Thoracic aorta (tissue), 2 donors: ENCODE measurements at regions not wholly inside any gene's neighbourhood (a gene's known extent, or its start where the extent isn't known, plus 50 kb on each side); places are given as distances from the start of the nearest gene placed in this dataset.

Experiments used
- ATAC-seq: fragments of 150-250 bp; one replicate; pipeline ENCODE4 v1.8.0; 2017; ENCODE audit warnings: low read depth; ENCODE audit not compliant: insufficient number of reproducible peaks, low FRiP score
- DNase-seq: peaks from one replicate; pipeline ENCODE4 v3.0.0-alpha.2; 2020; ENCODE audit warnings: low spot score
- H3K27ac ChIP-seq, 2 donors: fragments of 200-600 bp; sonication (generic); 1 replicate in 1 of 2; 2 replicates in 1 of 2; pipeline ENCODE4 v1.5.1; 2016; ENCODE audit warnings: mild to moderate bottlenecking in 2 of 2, moderate library complexity in 2 of 2
- H3K27me3 ChIP-seq: fragments of 200-600 bp; sonication (generic); replicated peaks from 2 replicates; pipeline ENCODE4 v1.6.0; 2016; ENCODE audit warnings: mild to moderate bottlenecking; ENCODE audit not compliant: insufficient read depth
- H3K36me3 ChIP-seq: fragments of 200-600 bp; sonication (generic); one replicate; pipeline ENCODE4 v1.5.1; 2016
- H3K4me1 ChIP-seq, 2 donors: fragments of 200-600 bp; sonication (generic); 1 replicate in 1 of 2; 2 replicates in 1 of 2; pipeline versions ENCODE4 v1.5.1 to v1.6.0; 2016; ENCODE audit warnings: low read depth in 2 of 2, mild to moderate bottlenecking in 1 of 2; ENCODE audit not compliant: control insufficient read depth in 1 of 2
- H3K4me3 ChIP-seq: fragments of 200-600 bp; sonication (generic); 2 replicates; pipeline ENCODE4 v1.5.1; 2016; ENCODE audit warnings: mild to moderate bottlenecking
- H3K9me3 ChIP-seq: fragments of 200-600 bp; sonication (generic); 2 replicates; pipeline ENCODE4 v1.5.1; 2016
- TF ChIP-seq, protein P1 (sequence below): fragments of 200-600 bp; sonication (generic); IDR thresholded peaks from one replicate; pipeline ENCODE4 v1.5.1; 2019; ENCODE audit warnings: antibody characterized with exemption

DNA sequence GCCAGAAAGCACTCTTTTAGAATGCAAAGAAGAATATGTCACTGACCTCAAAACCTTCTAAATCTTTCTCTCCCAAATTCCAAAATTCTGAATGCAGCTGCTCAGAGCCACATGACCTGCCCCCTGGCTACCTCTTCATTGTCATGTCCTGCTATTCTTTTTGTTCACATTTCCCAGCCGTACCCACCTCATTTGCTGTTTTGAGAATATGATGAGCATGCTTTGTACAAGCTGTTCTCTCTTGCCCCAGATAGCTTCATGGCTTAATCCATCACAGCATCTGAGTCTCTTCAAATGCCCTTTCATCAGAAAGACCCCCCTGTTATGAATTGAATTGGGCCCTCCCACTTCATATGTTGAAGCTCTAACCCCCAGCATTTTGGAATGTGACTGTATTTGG, 214.3 kb downstream of the KCNS3 start:
- Histone ChIP-seq H3K27ac (no peak overlapping the region), H3K27me3 (no peaks in the 10 kb centered on the region), H3K36me3 (no peaks in the 10 kb centered on the region), H3K4me1 (peaks cover 0 to 9% of the 10 kb centered on the region in 2 donors), H3K4me3 (no peak overlapping the region), H3K9me3 (no peaks in the 10 kb centered on the region)
- TF ChIP-seq, protein P1, sequence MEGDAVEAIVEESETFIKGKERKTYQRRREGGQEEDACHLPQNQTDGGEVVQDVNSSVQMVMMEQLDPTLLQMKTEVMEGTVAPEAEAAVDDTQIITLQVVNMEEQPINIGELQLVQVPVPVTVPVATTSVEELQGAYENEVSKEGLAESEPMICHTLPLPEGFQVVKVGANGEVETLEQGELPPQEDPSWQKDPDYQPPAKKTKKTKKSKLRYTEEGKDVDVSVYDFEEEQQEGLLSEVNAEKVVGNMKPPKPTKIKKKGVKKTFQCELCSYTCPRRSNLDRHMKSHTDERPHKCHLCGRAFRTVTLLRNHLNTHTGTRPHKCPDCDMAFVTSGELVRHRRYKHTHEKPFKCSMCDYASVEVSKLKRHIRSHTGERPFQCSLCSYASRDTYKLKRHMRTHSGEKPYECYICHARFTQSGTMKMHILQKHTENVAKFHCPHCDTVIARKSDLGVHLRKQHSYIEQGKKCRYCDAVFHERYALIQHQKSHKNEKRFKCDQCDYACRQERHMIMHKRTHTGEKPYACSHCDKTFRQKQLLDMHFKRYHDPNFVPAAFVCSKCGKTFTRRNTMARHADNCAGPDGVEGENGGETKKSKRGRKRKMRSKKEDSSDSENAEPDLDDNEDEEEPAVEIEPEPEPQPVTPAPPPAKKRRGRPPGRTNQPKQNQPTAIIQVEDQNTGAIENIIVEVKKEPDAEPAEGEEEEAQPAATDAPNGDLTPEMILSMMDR, result no peak
- ATAC-seq, result no peak
- DNase-seq, result no peak

DNA sequence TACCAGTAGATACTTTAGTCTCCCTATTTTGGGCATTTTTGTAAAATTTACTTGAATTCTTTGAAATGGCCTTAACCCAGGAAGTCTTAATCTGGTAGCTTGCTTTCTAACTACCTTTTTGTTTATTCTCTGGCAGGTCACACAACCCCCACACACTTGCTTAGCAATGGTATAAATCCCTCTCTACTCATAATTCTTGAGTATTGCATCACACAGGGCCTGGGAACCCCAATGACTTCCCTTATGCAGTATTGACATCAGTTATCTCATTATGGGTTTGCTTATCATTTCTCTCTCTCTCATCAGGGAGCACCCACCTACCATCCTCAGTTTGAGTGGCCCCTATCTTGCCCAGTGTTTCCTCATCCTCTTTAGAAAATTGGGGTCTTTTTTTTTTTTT, 207.1 kb downstream of the KCNS3 start:
- peaks cover 0 to 3% of the 10 kb centered on the region in 2 donors for H3K4me1 ChIP-seq
- H3K36me3 ChIP-seq, result no peaks in the 10 kb centered on the region
- no peak for DNase-seq
- H3K27ac ChIP-seq, result no peak overlapping the region
- TF ChIP-seq, protein P1, result no peak
- H3K27me3 ChIP-seq, result no peaks in the 10 kb centered on the region
- ATAC-seq, result no peak
- H3K9me3 ChIP-seq, result no peaks in the 10 kb centered on the region
- no peak overlapping the region for H3K4me3 ChIP-seq

DNA sequence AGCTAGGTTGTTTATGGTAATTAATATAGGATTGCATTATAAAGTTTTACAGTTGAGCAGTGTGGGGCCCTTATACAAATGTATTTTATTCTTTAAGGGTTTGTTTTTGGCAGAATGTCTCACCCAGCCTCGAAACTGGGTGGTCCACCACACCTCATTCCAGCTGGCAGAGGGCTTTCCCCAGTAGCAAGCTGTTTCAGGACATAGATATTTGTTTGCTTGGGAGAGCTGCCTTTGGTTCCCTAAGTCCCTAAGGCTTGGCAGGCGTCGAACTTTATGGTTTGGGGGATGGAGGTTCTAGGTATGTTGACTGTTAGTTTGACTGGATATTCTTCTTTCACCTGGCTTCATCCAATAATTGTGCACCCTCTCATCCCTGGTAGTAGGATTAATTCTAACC, 205.9 kb downstream of the KCNS3 start:
- no peak for DNase-seq
- Histone ChIP-seq H3K27ac (no peak overlapping the region), H3K9me3 (no peaks in the 10 kb centered on the region), H3K4me3 (no peak overlapping the region), H3K27me3 (no peaks in the 10 kb centered on the region), H3K36me3 (no peaks in the 10 kb centered on the region), H3K4me1 (no peaks in the 10 kb centered on the region)
- ATAC-seq, result no peak
- TF ChIP-seq, protein P1, result no peak

DNA sequence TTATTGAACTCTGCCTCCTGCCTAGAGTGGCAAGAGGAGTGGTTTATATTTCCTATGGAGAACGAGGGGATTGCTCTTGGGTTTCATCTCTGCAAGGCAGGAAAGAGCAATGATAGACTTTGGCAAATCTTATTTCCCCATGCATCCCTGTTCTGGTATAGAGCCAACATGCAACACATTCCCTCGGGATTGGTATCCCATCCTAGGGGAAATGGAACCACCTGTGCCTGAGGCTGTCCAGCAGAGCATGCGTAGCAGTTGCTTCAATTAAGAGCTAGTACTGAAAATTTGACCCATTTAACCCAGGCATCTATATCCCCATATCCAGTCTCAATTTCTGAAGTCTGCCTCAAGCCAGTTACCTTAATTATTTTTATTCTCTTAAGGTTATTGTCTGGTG, 205.3 kb downstream of the KCNS3 start:
- no peaks in the 10 kb centered on the region for H3K36me3 ChIP-seq
- no peaks in the 10 kb centered on the region for H3K4me1 ChIP-seq
- DNase-seq (no peak), ATAC-seq (no peak)
- H3K9me3 ChIP-seq, result no peaks in the 10 kb centered on the region
- H3K27me3 ChIP-seq, result no peaks in the 10 kb centered on the region
- no peak overlapping the region for H3K27ac ChIP-seq
- H3K4me3 ChIP-seq, result no peak overlapping the region
- TF ChIP-seq, protein P1, result no peak

DNA sequence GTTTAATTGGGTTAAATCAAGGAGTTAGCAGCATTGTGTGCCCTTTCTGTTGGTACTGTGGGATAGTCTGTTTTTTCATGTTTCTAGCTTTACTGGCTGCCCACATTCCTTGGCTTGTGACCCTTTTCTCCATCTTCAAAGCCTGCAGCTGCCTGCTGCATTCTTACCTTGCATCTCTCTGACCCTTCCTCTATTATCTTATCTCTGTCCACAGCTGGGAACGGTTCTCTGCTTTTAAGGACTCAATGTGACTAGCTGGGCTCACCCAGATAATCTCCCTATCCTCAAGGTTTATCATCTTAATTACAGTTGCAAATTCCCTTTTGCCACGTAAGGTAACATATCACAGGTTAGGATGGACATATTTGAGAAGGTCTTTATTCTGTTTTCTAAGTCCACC, 199.7 kb downstream of the KCNS3 start:
- no peaks in the 10 kb centered on the region for H3K9me3 ChIP-seq
- H3K4me3 ChIP-seq, result no peak overlapping the region
- ATAC-seq (no peak), DNase-seq (no peak)
- H3K27ac ChIP-seq, result no peak overlapping the region
- no peaks in the 10 kb centered on the region for H3K27me3 ChIP-seq
- no peaks in the 10 kb centered on the region for H3K36me3 ChIP-seq
- TF ChIP-seq, protein P1, result no peak
- H3K4me1 ChIP-seq, result no peaks in the 10 kb centered on the region
